ENCODE measurements at regions not wholly inside any gene's neighbourhood (a gene's known extent, or its start where the extent isn't known, plus 50 kb on each side); places are given as distances from the start of the nearest gene placed in this dataset.

DNA sequence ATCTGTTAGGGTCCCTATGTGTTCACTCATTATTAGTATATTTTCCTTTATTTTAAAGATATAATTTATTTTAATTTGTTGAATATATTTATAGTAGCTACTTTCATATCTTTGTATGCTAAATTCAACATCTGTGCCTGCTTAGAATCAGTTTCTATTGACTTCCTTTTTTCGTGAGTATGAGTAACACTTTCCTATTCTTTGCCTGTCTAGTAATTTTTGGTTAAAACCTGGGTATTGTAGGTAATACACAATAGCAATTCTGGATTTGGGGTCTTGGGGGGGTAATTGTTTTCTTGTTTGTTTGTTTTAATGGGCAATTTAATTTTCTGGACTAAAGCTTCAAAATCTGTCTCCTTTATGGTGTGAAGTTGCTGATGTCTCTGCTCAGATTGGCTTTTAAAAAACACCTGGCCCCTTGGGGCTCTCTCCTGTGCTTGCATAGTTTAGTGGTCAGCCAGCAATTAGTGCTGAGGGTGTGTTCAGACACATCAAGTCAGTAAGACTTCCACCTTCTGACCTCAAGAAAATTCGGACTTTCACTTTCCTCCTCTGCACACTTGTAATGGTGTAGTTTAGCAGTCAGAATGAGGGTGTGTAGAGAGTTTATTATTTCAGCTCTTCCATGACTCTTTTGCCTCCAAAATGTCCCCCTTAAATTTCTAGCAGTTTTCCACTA is 124.4 kb upstream of the MAP1B start:
- no peak for DNase-seq (ENCODE audit: low read depth in 4 of 4, low spot score in 2 of 4)

DNA sequence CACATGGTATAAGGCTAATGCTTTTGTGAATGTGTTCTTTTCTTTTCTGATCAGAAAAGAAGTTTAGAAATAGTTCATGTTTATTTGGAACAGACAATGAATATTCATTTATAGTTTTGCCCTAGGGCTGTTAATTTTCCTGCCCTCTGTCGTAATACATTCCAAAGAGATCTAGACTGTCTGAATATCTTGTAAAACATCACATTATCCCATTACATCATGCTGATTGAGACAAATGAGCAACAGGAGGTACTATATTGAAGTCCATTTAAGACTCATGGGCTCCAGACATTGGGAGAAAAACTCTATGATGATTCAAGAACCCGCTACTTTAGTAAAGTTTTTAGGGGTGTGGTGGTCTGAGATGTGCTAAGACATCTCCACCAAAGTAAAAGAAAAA is 121.2 kb upstream of the MAP1B start:
- no peak for DNase-seq (ENCODE audit: low read depth in 4 of 4, low spot score in 2 of 4)

DNA sequence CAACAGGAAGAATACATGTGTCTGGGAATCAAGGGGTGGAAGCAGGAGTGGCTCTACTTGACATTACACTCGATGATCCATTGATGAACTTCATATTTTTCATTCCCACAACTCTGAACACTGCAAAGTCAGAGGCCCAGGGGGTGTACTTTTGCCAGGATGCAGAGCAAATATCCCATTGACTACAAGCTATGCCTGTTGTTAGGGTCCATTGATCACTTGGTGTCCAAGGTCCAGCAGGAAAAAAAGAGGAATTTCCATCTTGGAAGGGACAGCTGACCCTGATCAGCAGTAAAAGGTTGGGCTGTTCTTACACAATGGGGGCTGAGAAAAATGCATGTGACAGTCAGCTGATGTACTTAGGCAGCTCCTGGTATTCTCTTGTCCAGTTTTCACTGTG is 118.5 kb upstream of the MAP1B start:
- no peak for DNase-seq (ENCODE audit: low read depth in 4 of 4, low spot score in 2 of 4)

DNA sequence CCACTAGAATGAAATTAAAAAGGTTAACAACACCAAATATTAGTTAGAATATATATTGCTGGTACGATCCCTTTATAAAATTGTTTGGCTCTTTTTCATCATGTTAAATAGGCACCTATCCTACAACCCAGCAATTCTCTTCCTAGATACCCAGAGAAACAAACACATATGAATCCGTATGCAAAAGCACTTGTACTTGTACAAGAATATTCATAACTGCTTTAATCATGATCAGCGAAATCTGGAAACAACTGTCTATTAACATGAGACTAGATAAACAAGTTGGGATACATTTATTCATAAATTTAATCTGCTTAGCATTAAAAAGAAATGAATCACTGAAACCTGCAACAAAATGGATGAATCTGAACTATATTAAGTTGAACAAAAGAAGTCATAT is 113.7 kb upstream of the MAP1B start:
- no peak for DNase-seq (ENCODE audit: low read depth in 4 of 4, low spot score in 2 of 4)

DNA sequence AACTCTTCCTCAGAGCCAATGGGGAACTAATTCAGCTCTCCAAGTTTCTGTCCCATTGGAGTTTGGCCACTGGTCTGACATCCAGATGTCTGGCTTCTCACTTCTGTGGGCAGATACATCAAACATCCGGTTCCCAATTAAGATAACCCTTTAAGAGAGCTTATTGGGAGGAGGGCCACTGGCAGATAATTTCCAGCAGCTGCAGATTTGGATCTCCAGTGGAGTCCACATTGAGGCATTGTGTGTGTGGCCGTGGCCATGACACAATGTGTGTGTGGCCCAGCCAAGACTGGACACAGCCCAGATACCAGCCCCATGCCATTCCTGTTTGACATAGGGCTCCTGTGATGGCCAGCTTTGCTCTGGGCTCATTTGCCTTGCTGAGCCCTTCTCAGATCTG is 110.5 kb upstream of the MAP1B start:
- no peak for DNase-seq (ENCODE audit: low read depth in 4 of 4, low spot score in 2 of 4)

DNA sequence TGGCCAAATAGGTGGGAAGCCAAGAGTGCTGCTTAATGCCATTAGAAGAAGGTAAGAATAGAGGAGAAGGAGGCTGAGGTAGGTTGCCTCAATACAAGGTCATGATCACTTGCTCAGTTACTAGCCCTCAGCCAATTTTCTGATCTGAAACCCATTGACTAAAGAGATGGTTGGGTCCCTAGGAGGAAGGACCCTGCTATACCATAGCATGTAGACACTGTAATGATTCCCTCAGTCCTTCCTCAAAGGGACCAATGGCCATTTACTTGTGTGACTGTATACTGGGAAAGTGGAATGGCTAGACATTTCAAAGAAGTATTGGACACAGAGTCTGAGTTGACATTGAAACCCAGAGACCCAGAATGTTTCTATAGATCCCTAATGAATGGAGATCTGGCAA is 108.5 kb upstream of the MAP1B start:
- no peak for DNase-seq (ENCODE audit: low read depth in 4 of 4, low spot score in 2 of 4)

DNA sequence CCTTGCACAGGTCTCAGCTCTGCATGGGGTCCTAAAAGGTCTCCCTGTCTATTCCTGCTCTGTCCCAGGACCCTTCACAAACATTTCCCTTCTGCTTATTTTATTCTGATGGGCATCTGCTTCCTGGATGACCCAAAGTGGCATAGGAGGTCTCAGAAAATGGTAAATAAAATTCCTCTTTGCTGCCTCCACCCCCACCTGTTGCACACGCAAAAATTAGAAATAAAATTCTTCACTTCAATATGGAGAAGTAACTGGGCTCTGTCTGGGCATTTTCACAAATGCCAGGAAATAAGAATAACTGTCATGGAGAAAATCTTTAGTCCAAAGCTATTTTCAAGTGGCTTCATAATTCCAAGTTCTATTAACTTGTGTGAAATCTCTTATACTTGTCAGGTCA is 106.6 kb upstream of the MAP1B start:
- no peak for DNase-seq (ENCODE audit: low read depth in 4 of 4, low spot score in 2 of 4)

DNA sequence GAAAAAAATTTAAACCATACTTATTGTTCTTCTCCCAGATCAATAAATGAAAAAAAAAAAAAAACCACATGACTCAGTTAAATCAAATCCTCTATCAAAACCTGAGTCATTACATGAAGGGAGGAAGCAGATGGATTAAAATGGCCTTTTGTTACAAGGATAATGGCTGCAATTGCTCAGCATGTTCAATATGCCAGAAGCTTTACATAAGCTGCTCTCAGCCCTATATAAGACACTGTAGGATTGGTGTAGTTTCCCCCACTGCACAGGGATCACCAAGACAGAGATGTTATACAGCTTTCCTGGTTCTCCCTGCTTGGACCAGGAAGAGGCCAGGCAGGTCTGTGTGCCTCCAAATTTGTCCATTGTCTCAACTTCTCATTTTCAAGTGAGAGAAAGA is 101.6 kb upstream of the MAP1B start:
- DNase-seq (ENCODE audit: low read depth in 4 of 4, low spot score in 2 of 4): no peak

DNA sequence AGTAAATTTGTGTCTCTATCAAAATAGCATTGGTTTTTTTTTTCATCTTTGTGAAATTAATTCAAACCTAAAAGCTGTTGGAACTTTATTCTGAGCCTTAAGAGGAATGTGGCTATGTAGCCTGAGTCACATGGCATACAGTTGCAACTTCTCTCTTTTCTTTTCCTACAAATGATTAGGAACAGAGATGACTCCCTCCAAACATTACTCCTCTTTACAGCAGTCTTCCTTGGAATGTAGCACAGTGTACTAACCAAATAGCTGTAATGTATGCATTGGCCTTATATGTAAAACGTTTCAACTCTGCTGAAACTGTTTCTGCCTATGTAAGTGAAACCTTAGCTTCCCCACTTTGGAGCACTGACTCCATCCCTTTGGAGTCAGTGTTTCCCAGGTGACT is 100.9 kb upstream of the MAP1B start:
- DNase-seq (ENCODE audit: low read depth in 4 of 4, low spot score in 2 of 4): no peak

DNA sequence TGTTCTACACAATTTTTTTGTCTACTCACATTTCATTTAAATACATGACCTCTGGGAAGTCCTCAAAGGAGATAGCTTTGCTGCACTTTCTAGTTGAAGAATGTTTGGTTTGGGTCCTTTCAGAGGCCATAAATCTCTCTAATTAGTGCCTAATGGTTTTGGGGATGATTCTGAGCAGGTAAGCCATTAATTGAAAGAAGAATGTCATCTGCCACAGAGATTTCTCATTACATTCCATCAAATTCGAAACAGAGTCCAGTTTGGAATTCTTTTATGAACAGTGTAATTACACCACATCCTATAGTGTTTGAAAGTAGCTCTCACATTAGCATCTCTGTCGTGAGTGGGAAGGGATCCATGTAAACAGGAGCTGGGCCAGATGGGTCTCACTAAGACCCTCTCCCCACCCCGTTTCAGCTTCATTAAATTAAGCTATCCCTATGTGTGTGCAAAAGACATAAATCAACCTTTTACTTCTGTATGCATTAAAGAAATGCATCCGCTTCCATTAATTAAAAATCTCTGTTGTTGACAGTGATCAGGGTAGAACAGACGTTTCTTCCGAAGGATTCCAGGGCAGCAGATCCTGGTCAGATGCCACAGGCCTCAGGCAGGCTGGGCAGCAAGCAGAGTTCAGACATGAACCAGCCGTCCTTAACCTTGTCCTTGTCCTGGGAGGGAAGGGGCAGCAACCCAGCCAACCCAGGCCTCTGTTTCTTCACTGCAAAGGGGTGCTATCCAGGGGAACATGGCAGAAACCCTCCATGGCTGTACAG is 99.8 kb upstream of the MAP1B start:
- no peak for DNase-seq (ENCODE audit: low read depth in 4 of 4, low spot score in 2 of 4)

DNA sequence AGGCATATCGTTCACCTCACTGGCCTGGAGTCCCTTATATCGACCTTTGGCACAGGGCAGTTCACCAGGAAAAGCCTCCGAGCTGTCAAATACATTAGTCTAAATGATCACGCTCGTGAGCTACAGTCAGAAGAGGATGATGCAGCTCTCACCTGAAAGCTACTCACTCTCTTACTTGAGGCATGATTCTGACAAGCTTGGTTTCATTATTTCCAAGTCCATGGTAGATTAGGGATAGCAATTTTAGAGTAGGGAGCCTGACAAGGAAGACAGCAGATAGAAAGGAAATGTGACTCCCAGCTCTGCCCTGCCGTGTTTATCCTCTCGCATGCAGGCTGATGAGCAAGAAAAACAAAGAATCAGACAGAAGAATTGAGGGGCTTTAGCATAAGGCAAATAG is 98.0 kb upstream of the MAP1B start:
- DNase-seq (ENCODE audit: low read depth in 4 of 4, low spot score in 2 of 4): no peak

DNA sequence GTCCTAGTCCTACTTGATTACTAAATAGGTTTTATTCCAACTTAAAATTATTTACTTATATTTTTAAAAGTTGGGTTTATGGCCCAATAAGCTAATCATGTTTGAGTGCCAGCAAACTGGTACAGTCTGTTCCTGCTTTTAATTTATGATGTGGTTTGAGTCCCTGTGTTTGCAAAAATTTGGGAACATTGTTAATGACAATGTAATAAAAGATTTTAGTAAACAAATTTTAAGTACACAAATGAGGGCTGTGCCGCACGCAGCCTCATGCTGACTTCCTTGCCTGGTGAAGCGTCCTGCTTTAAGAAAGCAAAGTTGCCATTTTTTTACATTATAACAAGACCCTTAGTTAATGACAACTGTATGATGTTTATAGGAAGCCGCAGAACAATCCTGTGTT is 96.8 kb upstream of the MAP1B start:
- DNase-seq (ENCODE audit: low read depth in 4 of 4, low spot score in 2 of 4): no peak

DNA sequence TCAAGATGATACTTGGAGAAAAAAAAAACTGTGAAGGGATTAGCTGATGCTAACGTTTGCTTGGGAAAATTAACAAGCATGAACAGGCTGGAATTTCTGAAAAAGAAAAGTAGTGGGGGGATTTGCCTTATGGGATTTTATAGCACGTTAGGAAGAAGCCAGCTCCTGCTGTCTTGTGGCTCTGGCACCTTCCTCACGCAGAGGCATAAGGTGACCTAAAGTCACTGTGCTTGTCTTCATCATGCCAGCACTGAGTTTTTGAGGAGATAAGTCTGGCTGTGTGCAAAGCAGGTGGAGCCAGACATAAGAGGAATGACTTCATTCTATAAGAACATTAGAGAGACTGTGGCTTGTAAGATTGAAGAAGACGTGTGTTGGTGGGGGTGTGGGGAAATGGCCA is 94.4 kb upstream of the MAP1B start:
- DNase-seq (ENCODE audit: low read depth in 4 of 4, low spot score in 2 of 4): no peak

DNA sequence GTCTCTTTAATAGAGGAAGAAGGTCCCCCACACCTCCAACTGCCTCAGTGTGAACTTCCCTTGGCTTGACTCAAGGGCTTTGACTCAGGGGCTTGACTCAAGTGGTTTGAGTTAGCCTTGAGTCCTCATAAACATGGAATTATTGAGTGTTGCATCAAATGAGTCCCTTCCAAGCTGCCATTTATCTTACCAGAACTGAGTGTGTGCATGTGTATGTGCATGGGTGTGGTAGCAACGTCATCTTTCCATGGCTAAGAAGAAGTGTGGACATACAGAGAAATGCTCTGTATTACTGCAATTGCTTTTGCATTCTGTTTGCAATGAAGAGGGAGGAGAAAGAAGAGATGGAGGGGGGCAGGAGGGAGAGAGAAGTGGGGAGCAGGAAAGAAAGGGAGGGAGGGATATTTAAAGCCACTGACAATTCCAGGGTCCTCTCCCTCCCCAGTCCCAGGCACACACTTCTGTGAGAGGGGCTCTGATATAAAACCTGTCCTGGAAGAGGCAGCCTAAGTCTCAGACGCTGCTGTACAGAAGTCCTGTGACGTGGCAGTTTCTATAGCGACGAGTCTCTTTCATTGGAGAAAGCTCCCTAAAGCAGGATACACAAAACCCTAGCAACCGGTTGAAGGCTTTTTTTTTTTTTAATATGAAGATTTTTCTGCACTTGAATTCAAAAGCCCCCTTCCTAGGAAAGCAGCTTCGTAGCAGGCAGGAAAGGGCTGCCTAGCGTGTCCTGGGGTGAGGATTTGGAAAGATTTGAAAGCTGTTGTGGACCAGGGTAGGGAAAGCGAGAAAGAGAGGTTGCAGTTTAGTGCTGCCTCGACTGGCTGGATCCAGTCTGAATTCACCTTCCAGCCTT is 93.3 kb upstream of the MAP1B start:
- DNase-seq (ENCODE audit: low read depth in 4 of 4, low spot score in 2 of 4): peak; percentile 21 to 63 (median 43)

DNA sequence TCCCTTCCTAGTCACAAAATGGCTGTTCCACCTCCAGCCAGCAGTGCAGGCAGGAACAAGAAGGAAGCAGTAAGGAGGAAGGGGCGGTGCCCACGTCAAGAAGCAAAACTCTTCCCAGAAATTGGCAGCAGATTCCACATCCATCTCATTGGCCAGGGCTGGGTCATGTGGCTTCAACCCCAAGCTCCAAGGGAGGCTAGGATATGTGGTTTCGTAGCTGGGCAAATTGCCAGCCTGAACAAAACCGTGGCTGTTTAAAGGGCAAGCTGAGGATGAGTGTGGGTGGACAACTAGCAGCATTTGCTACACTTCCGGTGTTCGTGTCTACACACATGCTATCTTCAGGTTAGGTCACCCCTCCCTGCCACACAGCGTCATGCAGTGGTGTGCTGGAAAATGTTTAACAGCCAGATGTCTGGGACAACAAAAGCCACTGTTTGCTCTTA is 92.1 kb upstream of the MAP1B start:
- no peak for DNase-seq (ENCODE audit: low read depth in 4 of 4, low spot score in 2 of 4)

DNA sequence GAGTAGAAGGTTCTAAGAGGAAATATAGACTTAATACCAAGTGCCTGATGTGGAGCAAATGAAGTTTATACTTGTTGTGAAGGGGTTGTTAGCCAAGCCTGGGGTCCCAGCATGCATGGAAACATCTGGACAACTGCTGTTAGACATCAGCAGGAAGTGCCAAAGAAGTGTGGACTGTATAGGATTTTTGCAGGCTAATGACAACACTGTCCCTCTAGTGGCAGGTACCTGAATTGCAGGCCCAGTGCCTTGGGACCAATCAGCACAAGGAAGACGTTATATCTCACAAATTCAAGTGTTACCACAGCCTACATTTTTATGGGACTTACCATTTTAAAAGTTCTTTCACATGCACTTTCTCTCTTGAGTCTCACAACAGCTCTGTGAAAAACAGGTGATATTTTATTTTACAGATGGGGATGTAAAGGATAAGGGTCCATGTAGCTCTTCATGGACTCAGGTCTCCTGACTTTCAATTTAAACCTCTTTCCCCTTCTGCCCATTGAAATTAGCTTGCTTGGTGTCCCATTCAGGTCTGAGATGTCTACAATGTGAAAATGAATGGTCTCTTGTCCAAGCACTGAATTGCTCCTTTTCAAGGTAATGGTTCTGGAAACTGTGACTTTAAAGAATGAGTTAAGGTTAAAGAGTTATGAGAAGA is 89.0 kb upstream of the MAP1B start:
- peak in 1 of 4 donors; percentile 20 for DNase-seq (ENCODE audit: low read depth in 4 of 4, low spot score in 2 of 4)

DNA sequence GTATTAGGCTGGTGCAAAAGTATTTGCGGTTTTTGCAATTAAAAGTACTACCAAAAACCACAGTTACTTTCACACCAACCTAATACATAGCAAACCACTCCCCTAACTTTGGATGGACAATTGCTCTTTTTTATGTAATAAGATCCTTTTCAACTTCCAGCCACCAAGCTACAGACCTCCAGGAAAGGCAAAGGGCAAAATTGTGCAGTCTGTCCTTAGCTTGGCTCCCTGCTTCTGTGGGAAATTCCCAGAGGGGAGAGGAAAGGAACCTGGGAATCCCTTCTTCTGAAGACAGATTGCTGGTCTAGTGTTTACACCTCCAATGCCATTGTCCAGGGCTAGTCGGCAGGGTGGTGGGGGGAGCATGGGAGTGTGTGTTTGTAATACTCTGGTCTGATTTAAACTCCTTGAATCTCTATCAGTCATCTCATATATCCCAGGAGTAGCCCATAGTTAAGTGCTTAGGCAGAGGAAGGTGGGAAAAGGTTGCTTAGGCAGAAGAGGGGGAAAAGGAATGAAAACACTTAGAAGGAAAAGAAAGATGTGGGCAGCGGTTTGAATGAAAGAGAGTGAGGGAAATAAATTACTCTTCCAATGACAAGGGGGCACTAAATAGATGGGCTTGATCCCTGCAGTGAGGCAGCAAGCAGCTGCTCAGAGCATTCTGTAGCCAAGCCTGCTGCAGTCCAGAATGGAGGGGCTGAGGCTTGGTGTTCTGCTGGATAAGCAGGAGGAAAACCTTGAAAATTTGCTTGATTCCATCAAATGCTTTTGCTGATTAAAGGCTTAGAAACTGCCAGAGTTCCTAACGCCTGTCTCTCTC is 86.9 kb upstream of the MAP1B start:
- DNase-seq (ENCODE audit: low read depth in 4 of 4, low spot score in 2 of 4): no peak

DNA sequence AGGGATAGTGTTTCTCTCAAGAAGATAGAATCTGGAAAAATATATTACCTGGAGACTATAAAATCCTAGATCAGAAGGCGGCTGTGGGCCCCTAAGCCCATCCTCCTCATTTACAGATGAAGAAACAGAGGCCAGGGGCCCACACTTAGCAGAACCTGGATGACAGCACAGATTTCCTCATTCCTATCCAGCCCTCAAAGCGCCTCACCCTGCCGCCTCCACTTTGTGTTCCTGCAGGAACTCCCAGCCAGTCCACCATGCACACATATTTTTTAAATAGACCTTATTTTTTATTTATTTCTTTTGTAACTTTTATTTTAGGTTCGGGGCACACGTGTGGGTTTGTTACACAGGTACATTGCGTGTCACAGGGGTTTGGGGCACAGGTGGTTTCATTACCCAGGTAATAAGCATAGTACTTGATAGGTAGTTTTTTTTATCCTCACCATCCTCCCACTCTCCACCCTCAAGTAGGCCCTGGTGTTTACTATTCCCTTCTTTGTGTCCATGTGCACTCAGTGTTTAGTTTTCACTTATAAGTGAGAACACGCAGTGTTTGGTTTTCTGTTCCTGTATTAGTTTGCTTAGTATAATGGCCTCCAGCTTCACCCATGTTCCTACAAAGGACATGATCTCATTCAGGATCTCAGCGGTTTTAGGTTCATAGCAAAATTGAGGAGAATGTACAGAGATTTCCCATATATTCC is 85.5 kb upstream of the MAP1B start:
- DNase-seq (ENCODE audit: low read depth in 4 of 4, low spot score in 2 of 4): no peak

DNA sequence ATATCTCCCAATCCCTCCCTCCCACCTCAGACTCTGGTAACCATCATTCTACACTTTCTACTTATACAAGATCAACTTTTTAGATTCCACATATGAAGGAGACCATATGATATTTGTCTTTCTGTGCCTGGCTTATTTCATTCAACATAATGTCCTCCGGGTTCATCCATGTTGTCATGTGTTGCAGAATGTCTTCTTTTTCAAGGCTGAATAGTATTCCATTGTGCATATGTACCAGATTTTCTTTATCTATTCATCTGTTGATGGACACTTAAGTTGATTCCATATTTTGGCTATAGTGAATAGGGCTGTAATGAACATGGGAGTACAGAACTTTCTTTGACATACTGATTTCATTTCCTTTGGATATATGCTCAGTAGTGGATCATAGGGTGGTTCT is 78.9 kb upstream of the MAP1B start:
- DNase-seq (ENCODE audit: low read depth in 4 of 4, low spot score in 2 of 4): no peak

DNA sequence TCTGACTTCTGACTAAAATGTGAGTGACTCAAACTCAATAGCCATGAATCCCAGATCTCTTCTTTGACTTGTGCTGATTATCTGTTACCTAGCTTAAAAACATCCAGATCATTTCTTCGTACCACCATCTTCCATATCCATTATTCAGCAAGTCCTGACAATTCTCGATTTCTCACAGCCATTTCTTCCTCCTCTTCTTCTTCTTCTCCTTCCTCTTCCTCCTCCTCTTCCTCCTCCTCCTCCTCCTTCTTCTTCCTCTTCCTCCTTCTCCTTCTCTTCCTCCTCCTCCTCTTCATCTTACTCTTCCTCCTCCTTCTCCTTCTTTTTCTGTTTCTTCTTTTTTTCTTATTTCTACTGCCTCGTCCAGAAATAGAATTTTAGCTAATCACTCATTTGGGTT is 77.0 kb upstream of the MAP1B start:
- no peak for DNase-seq (ENCODE audit: low read depth in 4 of 4, low spot score in 2 of 4)

Measured in left renal cortex interstitium (tissue), 4 donors.